Osteocyte (in vitro differentiated cells): ENCODE measurements at regions not wholly inside any gene's neighbourhood (a gene's known extent, or its start where the extent isn't known, plus 50 kb on each side); places are given as distances from the start of the nearest gene placed in this dataset.

Source experiments
- DNase-seq: peaks from one replicate; pipeline ENCODE4 v3.0.0; 2021; ENCODE audit warnings: mixed read lengths; ENCODE audit not compliant: unreplicated experiment; ENCODE audit errors: extremely low spot score
- H3K27ac Mint-ChIP-seq: one replicate; pipeline ENCODE4 v1.8.0; 2021; ENCODE audit warnings: mild to moderate bottlenecking, mixed read lengths; ENCODE audit not compliant: unreplicated experiment
- H3K27me3 Mint-ChIP-seq: one replicate; pipeline ENCODE4 v1.8.0; 2021; ENCODE audit warnings: mixed read lengths; ENCODE audit not compliant: unreplicated experiment
- H3K36me3 Mint-ChIP-seq: one replicate; pipeline ENCODE4 v1.8.0; 2021; ENCODE audit warnings: mixed read lengths; ENCODE audit not compliant: unreplicated experiment
- H3K4me1 Mint-ChIP-seq: one replicate; pipeline ENCODE4 v1.8.0; 2021; ENCODE audit warnings: mixed read lengths; ENCODE audit not compliant: unreplicated experiment
- H3K4me3 Mint-ChIP-seq: one replicate; pipeline ENCODE4 v1.8.0; 2021; ENCODE audit warnings: mild to moderate bottlenecking, moderate library complexity, mixed read lengths; ENCODE audit not compliant: unreplicated experiment
- H3K9me3 Mint-ChIP-seq: one replicate; pipeline ENCODE4 v1.8.0; 2021; ENCODE audit warnings: mixed read lengths; ENCODE audit not compliant: unreplicated experiment
- CTCF ChIP-seq: fragments of 200-600 bp; sonication (generic); IDR thresholded peaks from 2 replicates; pipeline ENCODE4 v1.5.0; 2021; ENCODE audit warnings: antibody characterized with exemption, mild to moderate bottlenecking, moderate library complexity

GRCh38 chr9:99300603-99301002, 78.5 kb downstream of the SEC61B start:
- peaks cover 6% of the 10 kb centered on the region for H3K4me1 Mint-ChIP-seq
- no peaks in the 10 kb centered on the region for H3K9me3 Mint-ChIP-seq
- H3K36me3 Mint-ChIP-seq = no peaks in the 10 kb centered on the region
- no peak overlapping the region for H3K27ac Mint-ChIP-seq
- H3K4me3 Mint-ChIP-seq = no peak overlapping the region
- no peak for DNase-seq
- no peak for TF ChIP-seq CTCF
- no peaks in the 10 kb centered on the region for H3K27me3 Mint-ChIP-seq

GRCh38 chr9:99303177-99303576, 81.1 kb downstream of the SEC61B start:
- Mint-ChIP-seq H3K4me1 (peaks cover 3% of the 10 kb centered on the region), H3K9me3 (no peaks in the 10 kb centered on the region), H3K27me3 (no peaks in the 10 kb centered on the region), H3K27ac (no peak overlapping the region), H3K4me3 (no peak overlapping the region), H3K36me3 (no peaks in the 10 kb centered on the region)
- no peak for DNase-seq
- no peak for TF ChIP-seq CTCF

GRCh38 chr9:99305124-99305523, 83.0 kb downstream of the SEC61B start:
- no peak overlapping the region for H3K4me3 Mint-ChIP-seq

GRCh38 chr9:99305820-99306811, 84.0 kb downstream of the SEC61B start:
- H3K27ac Mint-ChIP-seq = no peak overlapping the region
- no peaks in the 10 kb centered on the region for H3K27me3 Mint-ChIP-seq
- no peaks in the 10 kb centered on the region for H3K9me3 Mint-ChIP-seq
- no peak for TF ChIP-seq CTCF
- peaks cover 3% of the 10 kb centered on the region for H3K4me1 Mint-ChIP-seq
- H3K4me3 Mint-ChIP-seq = no peak overlapping the region
- no peaks in the 10 kb centered on the region for H3K36me3 Mint-ChIP-seq
- no peak for DNase-seq

More at GRCh38 chr9:99305124-99305523, 83.0 kb downstream of the SEC61B start:
- H3K27ac Mint-ChIP-seq = no peak overlapping the region
- H3K4me1 Mint-ChIP-seq = peaks cover 3% of the 10 kb centered on the region
- no peaks in the 10 kb centered on the region for H3K36me3 Mint-ChIP-seq
- no peak for TF ChIP-seq CTCF
- no peaks in the 10 kb centered on the region for H3K27me3 Mint-ChIP-seq
- no peaks in the 10 kb centered on the region for H3K9me3 Mint-ChIP-seq
- DNase-seq = no peak

- Mint-ChIP-seq H3K36me3 (no peaks in the 10 kb centered on the region), H3K27ac (no peak overlapping the region), H3K4me3 (no peak overlapping the region), H3K27me3 (no peaks in the 10 kb centered on the region), H3K4me1 (no peaks in the 10 kb centered on the region), H3K9me3 (no peaks in the 10 kb centered on the region)
- TF ChIP-seq CTCF = no peak
- DNase-seq = no peak
Measured at GRCh38 chr9:99307851-99308250, 85.8 kb downstream of the SEC61B start.
